ENCODE measurements at regions not wholly inside any gene's neighbourhood (a gene's known extent, or its start where the extent isn't known, plus 50 kb on each side); places are given as distances from the start of the nearest gene placed in this dataset.

DNA sequence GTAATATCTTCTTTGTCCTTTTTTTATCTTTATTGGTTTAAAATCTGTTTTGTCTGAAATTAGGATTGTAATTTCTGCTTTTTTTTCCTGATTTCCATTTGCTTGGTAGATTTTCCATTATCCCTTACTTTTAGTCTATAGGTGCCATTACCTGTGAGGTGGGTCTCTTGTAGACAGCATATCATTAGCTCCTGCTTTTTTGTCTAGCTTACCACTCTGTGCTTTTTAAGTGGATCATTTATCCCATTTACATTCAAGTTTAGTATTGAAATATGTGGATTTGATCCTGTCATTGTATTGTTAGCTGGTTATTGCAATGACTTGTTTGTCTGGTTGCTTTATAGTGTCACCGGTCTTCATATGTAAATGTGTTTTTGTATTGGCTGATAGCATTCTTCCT, 958.6 kb upstream of the SLIT2 start:
- ATAC-seq, result no peak
- Mint-ChIP-seq H3K4me1 (no peaks in the 10 kb centered on the region), H3K27ac (no peak overlapping the region), H3K36me3 (no peaks in the 10 kb centered on the region), H3K4me3 (no peak overlapping the region), H3K9me3 (peaks cover 18 to 72% (median 29%) of the 10 kb centered on the region in 11 donors), H3K27me3 (no peaks in the 10 kb centered on the region)
- CTCF ChIA-PET, result no interaction called here
- POLR2A ChIA-PET, result no interaction called here
- DNase-seq, result no peak
- Histone ChIP-seq H3K27me3 (ENCODE audit: control insufficient read depth in 2 of 2, insufficient read depth in 2 of 2, low read length in 2 of 2) (no peaks in the 10 kb centered on the region), H3K27ac (ENCODE audit: low read depth, low read length) (no peak overlapping the region), H3K36me3 (ENCODE audit: control insufficient read depth in 2 of 3, insufficient read depth in 3 of 3, low read length in 3 of 3) (no peaks in the 10 kb centered on the region), H3K4me1 (ENCODE audit: control insufficient read depth in 2 of 2, insufficient read depth in 2 of 2, low read length in 2 of 2) (no peaks in the 10 kb centered on the region), H3K9me3 (ENCODE audit: control insufficient read depth in 2 of 3, low read length in 3 of 3) (peaks cover 0 to 7% (median 0%) of the 10 kb centered on the region in 3 experiments), H3K4me3 (ENCODE audit: low read length) (no peak overlapping the region)
- intact Hi-C loops (cut with micrococcal nuclease), result no loop called here

DNA sequence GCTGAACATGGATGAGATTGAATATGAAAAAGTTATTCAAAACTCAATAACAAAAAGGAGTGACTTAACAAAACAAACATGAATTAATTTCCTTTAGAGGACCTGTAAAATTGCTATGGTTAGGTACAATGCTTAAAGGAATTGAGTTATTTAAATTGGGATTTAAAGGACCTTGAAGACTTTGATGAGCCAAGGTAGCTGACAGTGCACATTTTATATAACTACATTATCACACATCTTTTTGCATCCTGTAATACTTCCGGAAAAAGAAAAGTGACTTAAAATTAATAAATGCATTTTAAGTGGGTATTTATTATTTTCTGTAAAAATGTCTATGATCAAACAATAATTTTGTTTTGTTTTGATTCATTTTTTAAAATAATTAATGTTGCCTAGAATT, 964.8 kb upstream of the SLIT2 start:
- Histone ChIP-seq H3K4me1 (ENCODE audit: control insufficient read depth in 2 of 2, insufficient read depth in 2 of 2, low read length in 2 of 2) (no peaks in the 10 kb centered on the region), H3K27me3 (ENCODE audit: control insufficient read depth in 2 of 2, insufficient read depth in 2 of 2, low read length in 2 of 2) (no peaks in the 10 kb centered on the region), H3K36me3 (ENCODE audit: control insufficient read depth in 2 of 3, insufficient read depth in 3 of 3, low read length in 3 of 3) (no peaks in the 10 kb centered on the region), H3K27ac (ENCODE audit: low read depth, low read length) (no peak overlapping the region), H3K9me3 (ENCODE audit: control insufficient read depth in 2 of 3, low read length in 3 of 3) (no peaks in the 10 kb centered on the region), H3K4me3 (ENCODE audit: low read length) (no peak overlapping the region)
- DNase-seq (no peak), ATAC-seq (no peak)
- intact Hi-C loops (cut with micrococcal nuclease), result no loop called here
- no peaks in the 10 kb centered on the region for H3K27me3 Mint-ChIP-seq
- ChIA-PET CTCF (no interaction called here), POLR2A (no interaction called here)
- peaks cover 4 to 37% (median 14%) of the 10 kb centered on the region in 11 donors for H3K9me3 Mint-ChIP-seq
- no peak overlapping the region for H3K27ac Mint-ChIP-seq
- no peaks in the 10 kb centered on the region for H3K4me1 Mint-ChIP-seq
- H3K4me3 Mint-ChIP-seq, result no peak overlapping the region
- H3K36me3 Mint-ChIP-seq, result no peaks in the 10 kb centered on the region

DNA sequence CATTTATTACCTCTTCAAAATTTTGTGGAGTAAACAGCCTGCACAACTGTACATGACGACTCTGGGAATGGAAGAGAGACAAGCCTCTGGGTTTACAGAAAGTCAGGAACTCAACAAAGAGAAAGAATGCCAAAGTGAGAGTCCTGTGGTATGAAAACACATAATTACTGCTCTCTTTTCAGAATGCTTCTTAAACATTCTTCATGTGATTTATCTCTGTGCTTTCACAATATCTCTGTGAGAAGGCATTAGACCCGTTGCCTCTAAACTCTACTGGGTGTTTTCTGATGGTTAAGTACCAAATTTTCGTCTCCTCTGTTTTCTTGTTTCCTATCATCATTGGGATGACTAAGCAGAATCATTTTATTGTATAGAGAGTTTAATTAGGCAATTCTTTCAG, 966.6 kb upstream of the SLIT2 start:
- Histone ChIP-seq H3K4me1 (ENCODE audit: control insufficient read depth in 2 of 2, insufficient read depth in 2 of 2, low read length in 2 of 2) (no peaks in the 10 kb centered on the region), H3K9me3 (ENCODE audit: control insufficient read depth in 2 of 3, low read length in 3 of 3) (no peaks in the 10 kb centered on the region), H3K36me3 (ENCODE audit: control insufficient read depth in 2 of 3, insufficient read depth in 3 of 3, low read length in 3 of 3) (no peaks in the 10 kb centered on the region), H3K4me3 (ENCODE audit: low read length) (no peak overlapping the region), H3K27me3 (ENCODE audit: control insufficient read depth in 2 of 2, insufficient read depth in 2 of 2, low read length in 2 of 2) (no peaks in the 10 kb centered on the region), H3K27ac (ENCODE audit: low read depth, low read length) (no peak overlapping the region)
- Mint-ChIP-seq H3K9me3 (peaks cover 4 to 31% (median 15%) of the 10 kb centered on the region in 11 donors), H3K4me3 (no peak overlapping the region), H3K4me1 (no peaks in the 10 kb centered on the region), H3K27ac (no peak overlapping the region), H3K27me3 (no peaks in the 10 kb centered on the region), H3K36me3 (peaks cover 0 to 5% (median 0%) of the 10 kb centered on the region in 5 donors)
- ChIA-PET CTCF (no interaction called here), POLR2A (no interaction called here)
- no peak for ATAC-seq
- intact Hi-C loops (cut with micrococcal nuclease), result no loop called here
- no peak for DNase-seq

DNA sequence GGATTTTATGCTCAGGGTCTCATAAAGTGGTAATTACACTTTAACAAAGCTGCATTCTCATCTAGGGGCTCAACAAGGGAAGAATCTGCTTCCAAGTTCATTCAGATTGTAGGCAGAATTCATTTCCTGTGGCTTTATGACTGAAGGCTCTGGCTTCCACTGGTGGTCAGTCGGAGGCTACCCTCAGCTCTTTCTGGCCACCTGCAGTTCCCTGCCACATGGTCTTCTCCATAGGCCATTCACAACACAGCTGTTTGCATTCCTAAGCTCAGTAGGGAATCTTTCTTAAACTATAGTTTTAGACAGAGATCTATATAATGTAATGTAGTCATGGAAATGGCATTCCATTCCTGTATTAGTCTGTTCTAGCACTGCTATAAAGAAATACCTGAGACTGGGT, 973.0 kb upstream of the SLIT2 start:
- ATAC-seq (no peak), DNase-seq (no peak)
- H3K36me3 Mint-ChIP-seq, result peaks cover 0 to 5% (median 0%) of the 10 kb centered on the region in 5 donors
- H3K4me3 ChIP-seq (ENCODE audit: low read length), result no peak overlapping the region
- H3K27me3 ChIP-seq (ENCODE audit: control insufficient read depth in 2 of 2, insufficient read depth in 2 of 2, low read length in 2 of 2), result no peaks in the 10 kb centered on the region
- intact Hi-C loops (cut with micrococcal nuclease), result no loop called here
- CTCF ChIA-PET, result interaction anchor here (0.6 kb wide), 1 partner anchor 1505 kb away, joined by 3 read pairs; no protein-coding TSS in a partner anchor
- peaks cover 4 to 35% (median 15%) of the 10 kb centered on the region in 11 donors for H3K9me3 Mint-ChIP-seq
- H3K36me3 ChIP-seq (ENCODE audit: control insufficient read depth in 2 of 3, insufficient read depth in 3 of 3, low read length in 3 of 3), result no peaks in the 10 kb centered on the region
- no peaks in the 10 kb centered on the region for H3K4me1 Mint-ChIP-seq
- POLR2A ChIA-PET, result no interaction called here
- H3K27ac Mint-ChIP-seq, result no peak overlapping the region
- no peaks in the 10 kb centered on the region for H3K27me3 Mint-ChIP-seq
- no peak overlapping the region for H3K4me3 Mint-ChIP-seq
- no peaks in the 10 kb centered on the region for H3K4me1 ChIP-seq (ENCODE audit: control insufficient read depth in 2 of 2, insufficient read depth in 2 of 2, low read length in 2 of 2)
- no peaks in the 10 kb centered on the region for H3K9me3 ChIP-seq (ENCODE audit: control insufficient read depth in 2 of 3, low read length in 3 of 3)
- no peak overlapping the region for H3K27ac ChIP-seq (ENCODE audit: low read depth, low read length)

DNA sequence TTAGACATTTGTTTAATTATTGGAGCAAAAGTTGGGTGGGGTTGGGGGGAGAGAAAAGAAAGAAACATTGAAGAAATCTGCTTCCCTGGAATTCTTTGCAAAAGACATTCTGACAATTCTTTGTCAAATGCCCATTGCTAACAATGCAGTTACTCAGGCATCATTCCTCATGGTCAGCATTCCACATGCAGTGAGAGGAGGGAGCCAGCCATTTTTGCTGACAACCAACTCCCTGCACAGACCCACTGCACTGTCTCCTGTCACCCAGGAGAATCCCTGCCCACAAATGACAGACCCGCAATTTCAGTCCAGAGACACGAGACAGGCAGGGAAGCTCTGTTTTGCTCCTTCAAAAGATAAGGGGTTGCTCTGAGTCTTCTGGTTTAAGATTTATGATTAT, 985.1 kb upstream of the SLIT2 start:
- Mint-ChIP-seq H3K9me3 (peaks cover 0 to 26% (median 12%) of the 10 kb centered on the region in 11 donors), H3K27ac (no peak overlapping the region), H3K27me3 (peaks cover 0 to 3% (median 0%) of the 10 kb centered on the region in 5 donors), H3K4me3 (no peak overlapping the region), H3K4me1 (no peaks in the 10 kb centered on the region), H3K36me3 (no peaks in the 10 kb centered on the region)
- H3K27ac ChIP-seq (ENCODE audit: low read depth, low read length), result no peak overlapping the region
- H3K4me1 ChIP-seq (ENCODE audit: control insufficient read depth in 2 of 2, insufficient read depth in 2 of 2, low read length in 2 of 2), result no peaks in the 10 kb centered on the region
- POLR2A ChIA-PET, result no interaction called here
- no peaks in the 10 kb centered on the region for H3K27me3 ChIP-seq (ENCODE audit: control insufficient read depth in 2 of 2, insufficient read depth in 2 of 2, low read length in 2 of 2)
- H3K4me3 ChIP-seq (ENCODE audit: low read length), result no peak overlapping the region
- intact Hi-C loops (cut with micrococcal nuclease), result no loop called here
- DNase-seq, result no peak
- CTCF ChIA-PET, result no interaction called here
- ATAC-seq, result no peak
- no peaks in the 10 kb centered on the region for H3K9me3 ChIP-seq (ENCODE audit: control insufficient read depth in 2 of 3, low read length in 3 of 3)
- H3K36me3 ChIP-seq (ENCODE audit: control insufficient read depth in 2 of 3, insufficient read depth in 3 of 3, low read length in 3 of 3), result no peaks in the 10 kb centered on the region

DNA sequence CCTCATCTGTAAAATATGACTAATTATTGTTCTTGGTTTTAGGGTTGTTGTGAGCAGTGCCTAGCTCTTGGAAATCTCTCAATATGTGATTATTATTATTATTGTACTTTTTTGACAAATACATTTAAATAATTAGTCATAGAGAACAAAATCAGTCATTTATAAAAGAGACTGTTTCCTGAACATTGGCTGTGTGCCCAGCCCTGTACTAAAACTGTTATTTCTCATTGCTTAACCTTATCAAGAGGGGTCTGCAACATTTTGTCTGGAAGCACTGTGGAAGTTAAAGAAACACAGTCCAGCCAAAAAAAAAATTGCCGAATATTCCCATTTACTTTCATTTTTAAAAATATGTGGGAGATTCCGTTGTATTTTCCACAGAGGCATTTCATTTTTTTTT, 989.2 kb upstream of the SLIT2 start:
- intact Hi-C loops (cut with micrococcal nuclease), result no loop called here
- Mint-ChIP-seq H3K27me3 (peaks cover 0 to 3% (median 0%) of the 10 kb centered on the region in 5 donors), H3K27ac (no peak overlapping the region), H3K9me3 (peaks cover 2 to 26% (median 9%) of the 10 kb centered on the region in 11 donors), H3K4me1 (no peaks in the 10 kb centered on the region), H3K4me3 (no peak overlapping the region), H3K36me3 (no peaks in the 10 kb centered on the region)
- H3K9me3 ChIP-seq (ENCODE audit: control insufficient read depth in 2 of 3, low read length in 3 of 3), result no peaks in the 10 kb centered on the region
- no peak for ATAC-seq
- H3K4me1 ChIP-seq (ENCODE audit: control insufficient read depth in 2 of 2, insufficient read depth in 2 of 2, low read length in 2 of 2), result no peaks in the 10 kb centered on the region
- H3K36me3 ChIP-seq (ENCODE audit: control insufficient read depth in 2 of 3, insufficient read depth in 3 of 3, low read length in 3 of 3), result no peaks in the 10 kb centered on the region
- no peaks in the 10 kb centered on the region for H3K27me3 ChIP-seq (ENCODE audit: control insufficient read depth in 2 of 2, insufficient read depth in 2 of 2, low read length in 2 of 2)
- DNase-seq, result no peak
- no peak overlapping the region for H3K27ac ChIP-seq (ENCODE audit: low read depth, low read length)
- no peak overlapping the region for H3K4me3 ChIP-seq (ENCODE audit: low read length)
- POLR2A ChIA-PET, result no interaction called here
- CTCF ChIA-PET, result no interaction called here

DNA sequence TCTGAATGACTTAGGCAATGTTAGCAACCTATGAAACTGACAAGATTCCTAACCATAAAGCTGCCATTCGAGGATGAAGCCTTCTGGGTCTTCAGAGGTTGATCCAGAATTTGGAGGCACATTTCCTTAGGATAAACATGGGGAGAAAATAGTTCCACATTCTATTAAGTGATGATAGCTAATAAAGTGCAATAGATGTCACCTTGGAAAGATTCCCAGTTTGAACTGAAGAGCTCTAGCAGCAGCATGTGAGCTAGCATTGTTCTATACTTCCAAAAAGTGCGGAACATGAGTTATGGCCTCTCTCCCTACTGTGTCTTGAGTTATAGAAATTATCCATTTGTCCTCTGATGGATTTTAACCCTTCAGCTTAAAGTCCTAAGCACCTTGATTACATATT, 991.4 kb upstream of the SLIT2 start:
- intact Hi-C loops (cut with micrococcal nuclease), result no loop called here
- no peak overlapping the region for H3K4me3 ChIP-seq (ENCODE audit: low read length)
- no peaks in the 10 kb centered on the region for H3K4me1 ChIP-seq (ENCODE audit: control insufficient read depth in 2 of 2, insufficient read depth in 2 of 2, low read length in 2 of 2)
- CTCF ChIA-PET, result no interaction called here
- Mint-ChIP-seq H3K27ac (no peak overlapping the region), H3K36me3 (no peaks in the 10 kb centered on the region), H3K4me1 (no peaks in the 10 kb centered on the region), H3K9me3 (peaks cover 6 to 27% (median 14%) of the 10 kb centered on the region in 11 donors), H3K27me3 (no peaks in the 10 kb centered on the region), H3K4me3 (no peak overlapping the region)
- no peaks in the 10 kb centered on the region for H3K36me3 ChIP-seq (ENCODE audit: control insufficient read depth in 2 of 3, insufficient read depth in 3 of 3, low read length in 3 of 3)
- H3K27me3 ChIP-seq (ENCODE audit: control insufficient read depth in 2 of 2, insufficient read depth in 2 of 2, low read length in 2 of 2), result no peaks in the 10 kb centered on the region
- ATAC-seq (no peak), DNase-seq (no peak)
- POLR2A ChIA-PET, result no interaction called here
- H3K9me3 ChIP-seq (ENCODE audit: control insufficient read depth in 2 of 3, low read length in 3 of 3), result peaks cover 0 to 6% (median 0%) of the 10 kb centered on the region in 3 experiments
- H3K27ac ChIP-seq (ENCODE audit: low read depth, low read length), result no peak overlapping the region
